ENCODE measurements at regions not wholly inside any gene's neighbourhood (a gene's known extent, or its start where the extent isn't known, plus 50 kb on each side); places are given as distances from the start of the nearest gene placed in this dataset.

DNA sequence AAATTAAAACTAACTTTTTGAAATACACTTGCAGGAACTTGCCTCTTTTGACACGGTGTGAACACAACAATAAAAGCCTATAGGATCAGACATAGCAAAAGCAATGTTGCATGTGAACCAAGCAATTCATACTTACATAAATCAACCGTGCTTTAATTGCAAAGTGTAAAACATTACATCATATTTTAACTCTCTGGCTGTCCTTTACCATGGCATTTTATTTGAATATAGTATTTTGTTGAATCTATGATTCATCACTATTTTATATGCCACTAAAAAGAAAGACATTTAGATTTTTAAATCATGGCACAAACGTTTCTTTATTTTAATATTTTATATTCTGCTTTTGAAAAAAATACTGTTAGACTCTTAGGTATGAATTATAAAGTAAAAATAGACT is 757.0 kb upstream of the KCND2 start:
- Histone ChIP-seq H3K27me3 (ENCODE audit: insufficient read depth, low read depth, low read length) (no peaks in the 10 kb centered on the region), H3K27ac (ENCODE audit: low read length) (no peak overlapping the region), H3K4me2 (ENCODE audit: low read length) (no peak overlapping the region), H4K20me1 (ENCODE audit: insufficient read depth) (no peaks in the 10 kb centered on the region), H3K9me3 (ENCODE audit: low read length) (no peaks in the 10 kb centered on the region), H3F3A (ENCODE audit: insufficient read depth, low read length, poor library complexity, severe bottlenecking) (no peaks in the 10 kb centered on the region), H3K9me2 (ENCODE audit: insufficient read depth, low read length) (no peaks in the 10 kb centered on the region), H3K4me3 (ENCODE audit: low read length) (no peak overlapping the region), H3K9ac (ENCODE audit: low read length) (no peak overlapping the region), H3K36me3 (ENCODE audit: insufficient read depth, low read length) (no peaks in the 10 kb centered on the region), H2AFZ (ENCODE audit: low read depth, low read length) (no peak overlapping the region), H3K79me2 (replicated peaks; ENCODE audit: insufficient read depth, low read length) (no peaks in the 10 kb centered on the region)
- TF ChIP-seq, protein P1, sequence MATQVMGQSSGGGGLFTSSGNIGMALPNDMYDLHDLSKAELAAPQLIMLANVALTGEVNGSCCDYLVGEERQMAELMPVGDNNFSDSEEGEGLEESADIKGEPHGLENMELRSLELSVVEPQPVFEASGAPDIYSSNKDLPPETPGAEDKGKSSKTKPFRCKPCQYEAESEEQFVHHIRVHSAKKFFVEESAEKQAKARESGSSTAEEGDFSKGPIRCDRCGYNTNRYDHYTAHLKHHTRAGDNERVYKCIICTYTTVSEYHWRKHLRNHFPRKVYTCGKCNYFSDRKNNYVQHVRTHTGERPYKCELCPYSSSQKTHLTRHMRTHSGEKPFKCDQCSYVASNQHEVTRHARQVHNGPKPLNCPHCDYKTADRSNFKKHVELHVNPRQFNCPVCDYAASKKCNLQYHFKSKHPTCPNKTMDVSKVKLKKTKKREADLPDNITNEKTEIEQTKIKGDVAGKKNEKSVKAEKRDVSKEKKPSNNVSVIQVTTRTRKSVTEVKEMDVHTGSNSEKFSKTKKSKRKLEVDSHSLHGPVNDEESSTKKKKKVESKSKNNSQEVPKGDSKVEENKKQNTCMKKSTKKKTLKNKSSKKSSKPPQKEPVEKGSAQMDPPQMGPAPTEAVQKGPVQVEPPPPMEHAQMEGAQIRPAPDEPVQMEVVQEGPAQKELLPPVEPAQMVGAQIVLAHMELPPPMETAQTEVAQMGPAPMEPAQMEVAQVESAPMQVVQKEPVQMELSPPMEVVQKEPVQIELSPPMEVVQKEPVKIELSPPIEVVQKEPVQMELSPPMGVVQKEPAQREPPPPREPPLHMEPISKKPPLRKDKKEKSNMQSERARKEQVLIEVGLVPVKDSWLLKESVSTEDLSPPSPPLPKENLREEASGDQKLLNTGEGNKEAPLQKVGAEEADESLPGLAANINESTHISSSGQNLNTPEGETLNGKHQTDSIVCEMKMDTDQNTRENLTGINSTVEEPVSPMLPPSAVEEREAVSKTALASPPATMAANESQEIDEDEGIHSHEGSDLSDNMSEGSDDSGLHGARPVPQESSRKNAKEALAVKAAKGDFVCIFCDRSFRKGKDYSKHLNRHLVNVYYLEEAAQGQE (IDR thresholded peaks at IDR 0.05; ENCODE audit: borderline replicate concordance), result no peak
- TF ChIP-seq MXI1 (conservative IDR thresholded peaks at IDR 0.05; ENCODE audit: poor library complexity, severe bottlenecking), result no peak
- no peak for TF ChIP-seq EZH2 (IDR thresholded peaks at IDR 0.05; ENCODE audit: borderline replicate concordance, insufficient read depth, low read length, poor library complexity, severe bottlenecking)
- no peak for TF ChIP-seq POLR2AphosphoS5 (IDR thresholded peaks at IDR 0.05)
- TF ChIP-seq, protein P2, sequence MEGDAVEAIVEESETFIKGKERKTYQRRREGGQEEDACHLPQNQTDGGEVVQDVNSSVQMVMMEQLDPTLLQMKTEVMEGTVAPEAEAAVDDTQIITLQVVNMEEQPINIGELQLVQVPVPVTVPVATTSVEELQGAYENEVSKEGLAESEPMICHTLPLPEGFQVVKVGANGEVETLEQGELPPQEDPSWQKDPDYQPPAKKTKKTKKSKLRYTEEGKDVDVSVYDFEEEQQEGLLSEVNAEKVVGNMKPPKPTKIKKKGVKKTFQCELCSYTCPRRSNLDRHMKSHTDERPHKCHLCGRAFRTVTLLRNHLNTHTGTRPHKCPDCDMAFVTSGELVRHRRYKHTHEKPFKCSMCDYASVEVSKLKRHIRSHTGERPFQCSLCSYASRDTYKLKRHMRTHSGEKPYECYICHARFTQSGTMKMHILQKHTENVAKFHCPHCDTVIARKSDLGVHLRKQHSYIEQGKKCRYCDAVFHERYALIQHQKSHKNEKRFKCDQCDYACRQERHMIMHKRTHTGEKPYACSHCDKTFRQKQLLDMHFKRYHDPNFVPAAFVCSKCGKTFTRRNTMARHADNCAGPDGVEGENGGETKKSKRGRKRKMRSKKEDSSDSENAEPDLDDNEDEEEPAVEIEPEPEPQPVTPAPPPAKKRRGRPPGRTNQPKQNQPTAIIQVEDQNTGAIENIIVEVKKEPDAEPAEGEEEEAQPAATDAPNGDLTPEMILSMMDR (IDR thresholded peaks at IDR 0.05; ENCODE audit: poor library complexity, severe bottlenecking), result no peak
- no peak for TF ChIP-seq EP300 (conservative IDR thresholded peaks at IDR 0.05; ENCODE audit: poor library complexity, severe bottlenecking)
- no peak for TF ChIP-seq TAF1 (IDR thresholded peaks at IDR 0.05; ENCODE audit: low read depth)
- no peak for TF ChIP-seq RAD21 (conservative IDR thresholded peaks at IDR 0.05)
- no peak for TF ChIP-seq SMC3 (conservative IDR thresholded peaks at IDR 0.05; ENCODE audit: poor library complexity)

DNA sequence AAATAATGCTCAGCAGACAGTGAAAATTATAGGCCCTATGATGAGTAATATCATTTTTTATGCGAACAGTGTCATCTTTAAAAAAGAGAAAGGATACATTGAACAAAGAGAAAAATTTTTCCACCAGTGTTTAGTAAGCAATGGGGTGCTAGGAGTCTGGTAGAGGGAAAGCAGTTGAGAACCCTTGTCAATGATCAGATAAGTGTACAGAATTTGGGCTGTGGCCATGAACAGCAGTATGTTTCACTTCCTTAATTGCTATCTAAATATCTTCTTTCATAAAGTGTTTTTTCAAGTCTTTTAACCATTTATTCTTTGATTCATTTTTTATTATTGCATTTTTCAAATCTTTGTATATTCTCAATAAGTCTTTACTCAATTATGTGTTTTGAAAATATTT is 750.7 kb upstream of the KCND2 start:
- Histone ChIP-seq H3K4me3 (ENCODE audit: low read length) (no peak overlapping the region), H4K20me1 (ENCODE audit: insufficient read depth) (no peaks in the 10 kb centered on the region), H3K4me2 (ENCODE audit: low read length) (no peak overlapping the region), H3K79me2 (replicated peaks; ENCODE audit: insufficient read depth, low read length) (no peaks in the 10 kb centered on the region), H3K9ac (ENCODE audit: low read length) (no peak overlapping the region), H3K36me3 (ENCODE audit: insufficient read depth, low read length) (no peaks in the 10 kb centered on the region), H2AFZ (ENCODE audit: low read depth, low read length) (no peak overlapping the region), H3K9me3 (ENCODE audit: low read length) (no peaks in the 10 kb centered on the region), H3K27me3 (ENCODE audit: insufficient read depth, low read depth, low read length) (no peaks in the 10 kb centered on the region), H3K9me2 (ENCODE audit: insufficient read depth, low read length) (no peaks in the 10 kb centered on the region), H3F3A (ENCODE audit: insufficient read depth, low read length, poor library complexity, severe bottlenecking) (no peaks in the 10 kb centered on the region), H3K27ac (ENCODE audit: low read length) (no peak overlapping the region)
- TF ChIP-seq, protein P2 (IDR thresholded peaks at IDR 0.05; ENCODE audit: poor library complexity, severe bottlenecking), result no peak
- TF ChIP-seq MXI1 (conservative IDR thresholded peaks at IDR 0.05; ENCODE audit: poor library complexity, severe bottlenecking), result no peak
- TF ChIP-seq SMC3 (conservative IDR thresholded peaks at IDR 0.05; ENCODE audit: poor library complexity), result no peak
- TF ChIP-seq RAD21 (conservative IDR thresholded peaks at IDR 0.05), result no peak
- TF ChIP-seq EP300 (conservative IDR thresholded peaks at IDR 0.05; ENCODE audit: poor library complexity, severe bottlenecking), result no peak
- no peak for TF ChIP-seq POLR2AphosphoS5 (IDR thresholded peaks at IDR 0.05)
- TF ChIP-seq, protein P1 (IDR thresholded peaks at IDR 0.05; ENCODE audit: borderline replicate concordance), result no peak
- TF ChIP-seq TAF1 (IDR thresholded peaks at IDR 0.05; ENCODE audit: low read depth), result no peak
- no peak for TF ChIP-seq EZH2 (IDR thresholded peaks at IDR 0.05; ENCODE audit: borderline replicate concordance, insufficient read depth, low read length, poor library complexity, severe bottlenecking)

Data from neural cell (in vitro differentiated cells).